ENCODE measurements at regions not wholly inside any gene's neighbourhood (a gene's known extent, or its start where the extent isn't known, plus 50 kb on each side); places are given as distances from the start of the nearest gene placed in this dataset.

GRCh38 chr2:13014783-13015182 lies 298.0 kb downstream of the TRIB2 start:
- DNase-seq (ENCODE audit: low spot score) = no peak

- DNase-seq (ENCODE audit: low spot score) = no peak
Measured at GRCh38 chr2:13015532-13016320, 299.0 kb downstream of the TRIB2 start.

- no peak for DNase-seq (ENCODE audit: low spot score)
Measured at GRCh38 chr2:13018490-13018889, 301.8 kb downstream of the TRIB2 start.

- DNase-seq (ENCODE audit: low spot score) = no peak
Measured at GRCh38 chr2:13019781-13020180, 303.0 kb downstream of the TRIB2 start.

GRCh38 chr2:13020469-13020868 lies 303.7 kb downstream of the TRIB2 start:
- no peak for DNase-seq (ENCODE audit: low spot score)

GRCh38 chr2:13021470-13021957 lies 304.8 kb downstream of the TRIB2 start:
- DNase-seq (ENCODE audit: low spot score) = no peak

GRCh38 chr2:13030606-13031005 lies 313.9 kb downstream of the TRIB2 start:
- DNase-seq (ENCODE audit: low spot score) = no peak

GRCh38 chr2:13034861-13035260 lies 318.1 kb downstream of the TRIB2 start:
- no peak for DNase-seq (ENCODE audit: low spot score)

GRCh38 chr2:13035866-13036265 lies 319.1 kb downstream of the TRIB2 start:
- no peak for DNase-seq (ENCODE audit: low spot score)

GRCh38 chr2:13040043-13040442 lies 323.3 kb downstream of the TRIB2 start:
- no peak for DNase-seq (ENCODE audit: low spot score)

- no peak for DNase-seq (ENCODE audit: low spot score)
Measured at GRCh38 chr2:13046557-13047165, 329.9 kb downstream of the TRIB2 start.

GRCh38 chr2:13050764-13051163 lies 334.0 kb downstream of the TRIB2 start:
- DNase-seq (ENCODE audit: low spot score) = no peak

GRCh38 chr2:13052547-13052946 lies 335.8 kb downstream of the TRIB2 start:
- no peak for DNase-seq (ENCODE audit: low spot score)

GRCh38 chr2:13056259-13056843 lies 339.6 kb downstream of the TRIB2 start:
- no peak for DNase-seq (ENCODE audit: low spot score)

- no peak for DNase-seq (ENCODE audit: low spot score)
Measured at GRCh38 chr2:13057671-13058070, 340.9 kb downstream of the TRIB2 start.

GRCh38 chr2:13066676-13067075 lies 349.9 kb downstream of the TRIB2 start:
- DNase-seq (ENCODE audit: low spot score) = no peak

- no peak for DNase-seq (ENCODE audit: low spot score)
Measured at GRCh38 chr2:13067508-13067907, 350.8 kb downstream of the TRIB2 start.

- DNase-seq (ENCODE audit: low spot score) = no peak
Measured at GRCh38 chr2:13089971-13090370, 373.2 kb downstream of the TRIB2 start.

GRCh38 chr2:13091455-13091854 lies 374.7 kb downstream of the TRIB2 start:
- no peak for DNase-seq (ENCODE audit: low spot score)

- no peak for DNase-seq (ENCODE audit: low spot score)
Measured at GRCh38 chr2:13091861-13092378, 375.2 kb downstream of the TRIB2 start.

- no peak for DNase-seq (ENCODE audit: low spot score)
Measured at GRCh38 chr2:13093416-13093991, 376.8 kb downstream of the TRIB2 start.

- no peak for DNase-seq (ENCODE audit: low spot score)
Measured at GRCh38 chr2:13102397-13103063, 385.8 kb downstream of the TRIB2 start.

Data from cerebellar cortex (tissue), 1 donor.